Right ventricle myocardium superior (tissue), 1 donor: ENCODE measurements at regions not wholly inside any gene's neighbourhood (a gene's known extent, or its start where the extent isn't known, plus 50 kb on each side); places are given as distances from the start of the nearest gene placed in this dataset.

ENCODE experiments used
- ATAC-seq: fragments of 200-7000 bp; cut with Tn5 transposase; one replicate; pipeline ENCODE4 v1.9.1; 2020; ENCODE audit warnings: mild to moderate bottlenecking; ENCODE audit not compliant: poor library complexity
- DNase-seq: peaks from one replicate; pipeline ENCODE4 v3.0.0-alpha.2; 2020
- intact Hi-C: fragments of 100-400 bp; cut with DNase I; formaldehyde crosslinking; loops from one replicate; pipeline ENCODE4 v1.11.2; 2022
- donor health status: DM: no; HTN: yes; CAD: no; lungs with severe emphysema.

DNA sequence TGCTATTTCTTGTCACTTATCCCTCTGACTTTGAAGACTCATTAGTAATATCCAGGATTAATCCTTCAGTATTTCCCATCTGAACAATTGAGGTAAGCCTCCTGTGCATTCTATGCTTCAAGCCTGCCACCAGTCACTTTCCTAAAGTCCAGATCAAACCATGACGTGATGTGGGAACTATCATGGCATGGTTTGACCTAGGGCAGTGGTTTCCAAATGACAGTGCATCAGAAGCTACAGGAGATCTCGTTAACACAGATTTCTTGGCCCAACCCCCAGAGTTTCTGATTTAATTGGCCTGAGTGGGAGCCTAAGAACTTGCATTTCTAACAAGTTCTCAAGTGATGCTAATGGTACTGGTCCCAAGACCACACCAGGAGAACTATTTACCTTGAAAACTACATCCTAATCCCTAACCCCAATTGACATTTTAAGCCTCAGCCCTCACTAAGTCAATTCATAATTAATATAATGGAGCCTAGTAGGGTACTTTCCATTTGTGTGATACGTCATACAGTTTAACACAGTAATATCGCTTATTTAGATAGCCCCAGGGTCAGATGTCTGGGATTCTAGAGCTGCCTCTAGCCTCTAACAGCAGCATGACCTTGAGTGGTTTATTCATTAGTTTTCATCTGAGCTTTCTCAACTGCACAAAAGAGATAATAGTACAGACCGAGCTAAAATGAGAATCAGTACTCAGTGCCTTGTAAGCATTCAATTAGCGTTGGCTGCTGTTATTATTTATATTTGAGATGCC lies 907.6 kb downstream of the TFAP2A start:
- intact Hi-C loops: no loop called here
- no peak for DNase-seq
- ATAC-seq: no peak

DNA sequence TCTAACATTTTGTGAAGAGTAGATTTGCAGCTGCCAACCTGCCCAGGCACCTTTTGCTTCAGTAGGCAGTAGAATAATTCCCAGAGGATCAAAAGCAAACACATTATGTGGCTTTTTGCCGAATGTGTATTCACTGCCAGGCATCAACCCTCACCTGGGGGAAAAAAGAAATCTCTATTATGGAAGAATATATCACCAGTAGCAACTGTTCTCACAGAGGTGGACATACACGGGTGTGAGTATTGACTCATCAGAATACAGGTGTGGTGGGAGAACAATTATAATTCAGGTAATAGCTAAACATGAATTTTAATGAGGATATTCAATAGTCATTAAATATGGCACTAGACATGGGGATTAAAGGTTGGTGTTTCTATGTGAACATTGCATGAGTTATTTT lies 910.7 kb downstream of the TFAP2A start:
- DNase-seq: no peak

DNA sequence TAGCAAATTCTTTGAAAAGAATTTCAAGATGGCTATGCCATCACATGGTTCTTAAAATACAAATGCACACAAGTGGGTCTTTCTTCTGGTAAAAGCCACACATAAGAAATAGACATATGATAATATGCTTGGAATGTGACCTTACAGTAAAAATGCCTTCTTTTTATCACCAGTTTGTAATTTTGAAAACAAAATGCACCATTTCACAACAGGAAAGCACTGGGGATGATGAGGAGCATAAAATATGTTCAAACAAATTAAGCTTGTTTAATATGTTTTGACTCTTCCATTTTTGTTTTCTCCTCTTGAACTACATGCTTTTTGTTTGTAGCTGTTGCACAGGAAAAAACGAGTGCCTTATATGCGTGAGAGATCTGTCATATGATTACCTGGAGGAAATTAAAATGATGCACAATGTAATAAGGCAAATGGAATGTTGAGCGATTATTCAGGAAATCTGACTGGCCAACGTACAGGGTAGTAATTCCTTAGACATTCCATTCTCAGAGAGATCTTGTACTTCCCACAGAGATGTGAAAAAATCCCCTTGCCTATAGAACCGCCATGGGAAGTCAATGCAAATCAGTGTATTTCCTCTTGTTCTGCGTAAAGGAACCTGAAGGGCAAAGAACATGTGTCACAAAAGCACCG lies 911.6 kb downstream of the TFAP2A start:
- intact Hi-C loops: no loop called here
- ATAC-seq (no peak), DNase-seq (no peak)

More for the DNA sequence above, 910.7 kb downstream of the TFAP2A start:
- no peak for ATAC-seq
- intact Hi-C loops: no loop called here

DNA sequence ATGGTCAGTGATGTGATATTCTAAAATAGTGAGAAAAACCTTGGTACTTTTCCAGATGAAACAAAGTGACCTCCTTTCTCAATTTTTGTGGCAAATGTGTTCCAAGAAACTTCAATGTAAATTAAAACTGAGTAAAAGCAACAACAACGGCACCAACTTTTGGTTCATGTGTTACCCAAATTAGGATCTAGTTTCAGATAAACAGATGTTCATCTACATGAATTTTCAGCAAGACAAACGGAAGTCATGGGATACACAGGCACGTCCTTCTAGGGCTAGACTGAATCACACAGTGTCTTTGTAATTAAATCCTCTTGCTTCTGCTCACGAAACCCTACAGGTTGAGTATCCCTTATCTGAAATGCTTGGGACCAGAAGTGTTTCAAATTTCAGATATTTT lies 915.2 kb downstream of the TFAP2A start:
- intact Hi-C loops: no loop called here
- ATAC-seq: no peak
- DNase-seq: no peak

DNA sequence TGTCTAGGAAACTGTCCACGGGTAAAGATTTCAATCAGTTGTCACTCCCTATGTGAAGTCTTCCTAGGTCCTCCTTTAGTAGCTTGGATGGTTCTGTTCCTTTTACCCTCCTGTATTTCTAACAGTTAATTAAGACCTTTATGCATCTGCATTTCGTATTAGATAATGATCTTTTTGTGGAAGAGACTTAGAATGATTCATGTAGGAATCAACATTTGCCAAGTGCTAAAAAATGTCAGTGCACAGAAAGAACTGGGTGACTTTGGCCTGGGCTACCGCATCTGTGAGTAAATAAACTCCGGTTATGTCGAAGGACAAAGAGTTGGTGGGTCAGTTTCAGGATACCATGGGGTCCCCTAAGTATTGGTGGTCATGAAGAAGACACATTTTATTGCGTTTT lies 918.0 kb downstream of the TFAP2A start:
- DNase-seq (no peak), ATAC-seq (no peak)
- intact Hi-C loops: no loop called here

DNA sequence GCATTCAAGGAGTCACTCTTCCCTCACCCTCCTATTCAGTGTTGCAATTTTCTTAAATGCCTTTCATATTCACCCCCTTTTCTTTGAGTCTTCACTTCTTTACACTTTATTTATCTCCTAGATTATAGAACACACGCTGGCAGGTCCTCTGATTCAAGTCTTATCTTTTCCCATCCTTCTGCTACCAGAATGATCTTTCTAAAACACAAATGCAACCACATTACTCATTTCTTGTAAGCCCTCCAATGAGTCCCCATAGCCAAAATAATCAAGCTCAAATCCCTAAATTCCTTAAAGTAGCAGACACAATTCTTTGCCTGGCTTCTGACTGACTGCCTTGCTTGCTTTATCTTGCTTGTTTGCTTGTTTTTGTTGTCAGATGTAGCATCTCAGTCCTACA lies 920.0 kb downstream of the TFAP2A start:
- intact Hi-C loops: no loop called here
- ATAC-seq (no peak), DNase-seq (no peak)

DNA sequence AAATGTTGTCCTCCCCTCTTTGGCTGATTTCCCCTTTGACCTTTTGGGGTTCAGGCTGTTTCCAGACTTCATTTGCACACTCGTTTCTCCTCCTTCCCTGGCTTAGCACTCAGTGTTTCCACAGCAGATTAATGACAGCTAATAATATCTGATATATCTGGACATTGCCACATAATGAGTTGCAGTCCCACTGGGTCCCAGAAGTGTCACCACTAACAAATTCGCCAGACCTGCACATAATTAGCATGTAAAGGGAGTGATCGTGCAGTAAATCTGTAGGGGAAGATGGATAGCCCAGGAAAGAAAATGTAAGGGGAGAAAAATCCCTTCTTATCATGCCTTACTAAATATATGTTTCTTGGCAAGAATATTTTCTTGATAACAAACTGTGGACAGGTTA lies 922.1 kb downstream of the TFAP2A start:
- intact Hi-C loops: no loop called here
- DNase-seq: no peak
- ATAC-seq: no peak

DNA sequence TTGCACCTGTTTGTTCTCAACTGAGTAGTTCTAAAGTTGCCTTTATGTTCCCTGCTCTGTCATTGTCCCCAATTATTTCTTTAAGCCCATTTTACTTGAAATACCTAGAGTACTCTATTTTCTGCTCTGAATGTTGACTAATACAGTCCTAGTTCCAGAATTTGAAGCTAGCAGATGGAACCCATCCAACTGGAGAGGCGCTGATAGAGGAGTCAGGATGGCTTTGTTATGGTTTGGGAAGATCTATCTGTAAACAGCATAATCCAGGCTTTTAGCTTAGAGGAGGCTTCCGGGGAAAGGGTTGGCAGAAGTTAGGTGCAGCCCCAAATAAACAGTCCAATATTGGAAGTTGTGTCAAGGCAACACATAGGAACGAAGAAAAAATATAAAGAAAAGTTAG lies 927.7 kb downstream of the TFAP2A start:
- DNase-seq: no peak
- intact Hi-C loops: no loop called here

DNA sequence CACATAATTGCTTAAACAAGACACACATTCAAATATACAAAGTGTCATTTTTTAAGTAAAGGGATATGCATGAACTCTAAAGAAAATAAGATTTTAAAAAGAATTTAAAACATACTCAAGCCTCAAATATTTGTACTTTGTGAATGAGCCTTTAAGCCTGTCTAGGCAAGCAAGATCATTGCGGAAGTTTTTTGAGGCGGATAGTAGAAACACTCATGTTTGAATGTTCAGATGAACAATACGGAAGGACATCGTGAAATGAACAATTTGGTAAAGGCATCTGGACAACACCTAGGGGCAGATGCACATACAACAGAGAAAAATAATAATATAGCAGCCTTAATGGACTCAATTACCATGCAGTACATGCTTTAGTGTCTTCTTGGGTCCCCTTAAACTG lies 928.9 kb downstream of the TFAP2A start:
- intact Hi-C loops: no loop called here
- DNase-seq (no peak), ATAC-seq (no peak)

More for the DNA sequence above, 927.7 kb downstream of the TFAP2A start:
- ATAC-seq: no peak

DNA sequence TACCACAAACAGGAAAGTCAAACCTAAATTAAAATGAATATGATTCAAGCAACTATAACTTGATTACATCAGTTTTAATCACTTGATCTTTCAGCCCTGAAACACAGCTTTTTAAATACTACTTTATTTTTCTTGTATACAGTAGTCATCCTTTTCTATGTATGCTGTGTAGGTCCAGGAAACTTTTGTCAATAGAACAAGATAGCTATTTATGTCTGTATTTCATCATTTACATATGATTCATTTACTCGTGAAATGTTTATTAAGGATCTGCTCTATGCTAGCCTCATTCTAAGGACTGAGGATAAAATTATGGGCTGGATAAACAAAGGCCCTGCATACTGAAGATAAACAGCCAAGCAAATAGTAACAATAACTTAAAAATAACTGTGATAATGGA lies 930.2 kb downstream of the TFAP2A start:
- DNase-seq: no peak
- no peak for ATAC-seq
- intact Hi-C loops: no loop called here

DNA sequence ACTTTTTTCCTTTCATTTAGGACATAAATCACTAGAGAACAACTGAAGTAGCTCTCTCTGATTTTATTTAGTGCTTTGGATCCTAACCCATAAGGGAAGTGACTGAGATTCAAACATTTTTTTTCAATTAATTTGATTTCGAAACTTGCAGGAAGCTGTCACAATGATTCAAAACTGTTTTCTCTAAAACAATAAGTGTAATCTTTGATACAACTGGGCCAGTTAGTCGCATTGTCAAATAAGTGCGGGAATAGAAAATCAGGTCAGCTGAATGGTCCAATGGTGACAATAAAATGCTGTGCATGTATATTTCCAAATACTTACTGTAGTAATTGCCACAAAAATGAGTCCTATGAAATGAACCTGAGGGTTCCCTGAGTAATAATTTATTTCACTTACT lies 930.8 kb downstream of the TFAP2A start:
- intact Hi-C loops: no loop called here
- DNase-seq (no peak), ATAC-seq (no peak)

DNA sequence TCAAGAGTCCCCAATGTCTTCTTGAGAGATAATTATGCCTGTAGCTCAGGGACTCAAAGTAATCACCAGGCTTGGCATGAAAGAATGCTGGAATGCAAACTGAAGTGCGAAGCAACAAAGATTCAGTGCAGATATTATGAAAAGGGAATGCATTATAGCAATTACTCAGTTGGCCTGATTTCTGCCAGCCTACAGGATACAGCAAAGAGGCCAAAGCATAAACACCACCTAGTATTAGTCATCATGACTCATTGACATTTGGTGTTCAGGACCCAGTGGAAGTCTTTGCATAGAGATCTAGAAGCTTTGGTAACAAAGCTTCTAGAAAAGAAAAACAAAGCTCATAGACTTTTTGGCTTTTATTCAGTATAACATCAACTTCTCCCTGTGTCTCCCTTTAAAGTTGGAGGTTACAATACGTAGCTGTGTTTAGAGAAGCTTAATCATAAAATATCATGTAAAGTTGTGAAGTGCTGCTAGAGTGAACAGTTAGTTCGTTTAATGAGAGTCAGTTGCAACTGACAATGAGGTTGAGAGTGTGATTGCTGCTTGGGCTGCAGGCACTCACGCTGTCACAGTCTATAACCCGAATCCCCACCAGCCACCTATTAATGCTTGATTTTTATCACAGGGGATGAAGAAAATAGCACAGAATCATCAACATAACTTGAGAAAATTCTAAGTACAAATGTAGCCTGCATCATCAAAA lies 932.7 kb downstream of the TFAP2A start:
- intact Hi-C loops: no loop called here
- ATAC-seq: no peak
- no peak for DNase-seq

DNA sequence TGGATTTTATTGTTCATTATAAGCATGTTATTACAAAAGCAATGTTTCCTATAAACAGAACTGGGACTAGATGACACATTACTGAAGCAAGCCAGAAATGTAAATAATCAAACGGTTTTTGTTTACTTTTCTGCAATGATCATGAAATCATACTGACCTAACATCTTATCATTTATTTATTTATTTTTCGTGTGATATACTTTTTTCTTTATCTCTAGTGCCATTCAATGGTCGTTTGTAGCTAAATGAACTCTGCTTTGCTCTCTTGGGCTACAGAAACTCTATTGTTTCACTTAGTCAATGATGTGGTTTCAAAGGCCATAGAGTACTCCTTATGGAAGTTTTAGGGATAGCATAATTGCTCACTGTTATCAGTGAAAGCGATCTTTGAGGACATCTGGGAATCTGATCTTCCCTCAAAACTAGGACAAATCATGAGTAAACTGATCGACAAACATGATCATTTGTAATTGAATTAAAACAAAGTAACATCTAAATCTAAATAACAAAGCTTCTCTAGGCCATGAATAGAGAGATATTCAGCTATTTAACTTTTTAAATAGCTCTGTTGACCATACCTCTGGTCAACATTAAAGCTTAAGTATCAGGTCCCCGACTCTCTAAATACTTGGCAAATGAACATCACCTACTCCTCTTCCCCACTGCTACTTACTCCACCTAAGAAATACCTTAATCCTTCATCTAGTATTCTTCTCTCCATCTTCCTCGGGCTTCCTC lies 933.4 kb downstream of the TFAP2A start:
- intact Hi-C loops: no loop called here
- no peak for DNase-seq

DNA sequence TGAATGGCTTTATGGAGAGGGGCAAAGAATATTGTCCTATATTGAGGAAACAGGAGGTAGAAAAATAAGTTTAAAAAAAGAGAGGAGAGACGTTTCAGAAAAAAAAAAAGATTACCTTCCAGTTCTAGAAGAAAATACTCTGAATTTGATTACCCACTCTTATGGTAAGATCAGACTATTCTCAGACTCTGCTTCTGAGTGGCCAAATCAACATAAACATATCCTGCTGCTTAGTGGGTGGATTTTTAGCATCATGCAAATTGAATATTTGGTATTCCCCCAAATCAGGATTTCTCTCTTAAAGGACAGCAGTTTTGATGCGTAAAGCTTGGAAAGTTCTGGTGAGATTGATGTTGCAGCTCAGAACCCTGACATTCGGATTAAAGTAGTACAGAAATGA lies 946.6 kb downstream of the TFAP2A start:
- intact Hi-C loops: no loop called here
- ATAC-seq (no peak), DNase-seq (no peak)

More for the DNA sequence above, 933.4 kb downstream of the TFAP2A start:
- ATAC-seq: no peak

DNA sequence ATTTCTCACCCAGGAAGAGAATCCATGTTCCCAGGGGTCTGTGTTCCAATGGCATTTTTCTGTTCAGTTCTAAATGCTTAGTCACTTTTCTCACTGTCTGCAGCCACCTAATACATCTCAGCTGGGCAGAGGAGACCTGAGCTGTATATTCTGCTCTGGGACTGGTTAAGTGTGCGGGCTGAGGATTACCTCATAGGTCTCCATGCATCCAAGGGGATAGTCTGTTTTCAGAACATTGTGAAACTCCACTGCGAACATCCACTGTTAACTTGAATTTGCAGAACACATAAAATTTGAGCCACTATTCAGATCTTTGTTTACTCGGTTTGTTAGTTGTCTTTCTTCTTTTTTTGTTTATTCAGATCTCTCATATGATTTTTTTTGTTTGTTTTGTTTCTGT lies 947.1 kb downstream of the TFAP2A start:
- no peak for DNase-seq
- no peak for ATAC-seq
- intact Hi-C loops: no loop called here

DNA sequence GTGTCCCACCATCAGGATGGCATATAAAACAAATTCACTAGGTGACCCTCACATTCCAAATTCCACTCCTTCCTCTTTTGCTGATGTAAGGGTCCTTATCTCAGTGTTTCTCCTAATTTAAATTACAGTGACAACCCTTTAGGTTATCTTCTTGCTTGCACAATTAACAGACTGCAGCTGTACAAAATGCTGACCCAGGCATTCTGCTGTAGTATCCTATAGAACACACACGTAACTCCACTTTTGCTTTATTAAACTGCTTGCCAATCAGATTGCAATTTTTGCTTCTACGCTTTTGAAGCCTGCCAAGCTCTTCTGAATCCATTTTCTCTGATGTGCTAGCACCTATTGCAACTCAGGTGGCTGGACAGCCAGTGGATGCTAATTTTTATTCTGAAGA lies 950.3 kb downstream of the TFAP2A start:
- ATAC-seq: no peak
- no peak for DNase-seq
- intact Hi-C loops: no loop called here

DNA sequence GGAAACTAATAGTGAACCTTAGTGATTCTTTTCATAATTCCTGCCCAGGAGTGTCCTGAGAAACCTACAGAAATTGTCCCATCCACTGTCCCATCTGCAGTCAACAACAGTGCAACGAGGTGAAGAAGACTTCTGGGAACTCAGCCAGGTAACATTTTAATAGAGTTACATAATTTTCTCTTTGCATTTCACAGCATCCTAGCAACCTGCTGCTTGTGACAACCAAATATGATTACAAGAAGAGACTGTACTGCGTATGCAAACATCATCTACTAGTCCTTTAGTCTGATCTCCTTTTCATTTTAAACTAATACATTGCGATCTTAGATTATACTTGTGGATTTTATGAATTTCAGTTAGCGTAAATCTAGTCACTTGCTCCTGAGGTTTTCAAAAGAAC lies 951.6 kb downstream of the TFAP2A start:
- ATAC-seq: no peak
- intact Hi-C loops: no loop called here
- DNase-seq: no peak

DNA sequence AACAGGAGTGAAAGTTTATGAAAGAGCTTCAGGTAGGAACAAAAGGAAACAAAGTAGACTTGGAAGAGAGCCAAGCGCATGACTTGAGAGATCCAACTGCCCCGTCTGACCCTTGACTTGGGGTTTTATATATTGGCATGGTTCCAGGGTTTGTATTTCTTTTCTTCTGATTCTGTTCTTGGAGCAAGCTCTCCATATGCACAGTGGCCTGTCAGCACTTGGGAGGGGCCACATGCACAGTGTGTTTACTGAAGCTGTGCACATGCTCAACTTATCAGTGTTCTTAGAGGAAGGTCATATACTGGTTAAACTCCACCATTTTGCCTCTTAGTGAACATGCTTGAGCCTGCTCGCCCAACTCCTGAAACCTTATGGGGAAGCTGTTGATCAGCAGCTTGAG lies 953.7 kb downstream of the TFAP2A start:
- DNase-seq: no peak
- intact Hi-C loops: no loop called here
- no peak for ATAC-seq

DNA sequence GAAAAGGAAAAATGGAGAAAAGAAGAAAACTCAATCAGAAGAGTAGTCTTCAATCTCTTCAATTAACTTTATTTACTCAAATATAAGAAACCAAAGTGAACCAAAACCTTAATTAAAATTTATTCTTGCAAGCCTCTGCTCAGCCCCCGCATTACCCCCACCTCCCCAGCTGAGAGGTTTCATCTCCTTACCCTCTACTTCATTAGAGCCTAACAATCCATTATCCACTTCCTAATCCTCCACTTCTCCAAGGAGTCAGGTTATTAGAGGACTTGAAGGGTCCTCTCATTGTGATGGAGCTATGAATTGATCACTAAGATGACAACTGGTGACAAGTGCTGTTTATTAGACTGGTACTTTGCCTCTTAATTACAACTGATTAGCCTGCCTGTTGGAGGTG lies 956.5 kb downstream of the TFAP2A start:
- ATAC-seq: no peak
- DNase-seq: no peak
- intact Hi-C loops: no loop called here
